ENCODE measurements at regions not wholly inside any gene's neighbourhood (a gene's known extent, or its start where the extent isn't known, plus 50 kb on each side); places are given as distances from the start of the nearest gene placed in this dataset.

GRCh38 chr4:165766018-165766417, 107.0 kb upstream of the TLL1 start:
- no peak for DNase-seq (ENCODE audit: low read depth, low spot score)
- no peaks in the 10 kb centered on the region for H3K9me3 ChIP-seq (ENCODE audit: control insufficient read depth, low read depth, low read length)
- no peaks in the 10 kb centered on the region for H3K9me1 ChIP-seq (ENCODE audit: control insufficient read depth, extremely low read depth, insufficient read depth, low read length)
- no peak overlapping the region for H3K4me2 ChIP-seq (ENCODE audit: control insufficient read depth, extremely low read depth, insufficient read depth, low read depth, low read length)
- H2AFZ ChIP-seq (ENCODE audit: control insufficient read depth, low read length) = no peak overlapping the region
- no peak overlapping the region for H3K4me3 ChIP-seq (ENCODE audit: control insufficient read depth in 2 of 3, extremely low read depth in 1 of 3, insufficient read depth in 2 of 3, low read depth in 1 of 3, low read length in 3 of 3)
- no peaks in the 10 kb centered on the region for H3K36me3 ChIP-seq (ENCODE audit: control insufficient read depth in 2 of 2, extremely low read depth in 1 of 2, insufficient read depth in 2 of 2, low read length in 2 of 2)
- TF ChIP-seq, protein P1, sequence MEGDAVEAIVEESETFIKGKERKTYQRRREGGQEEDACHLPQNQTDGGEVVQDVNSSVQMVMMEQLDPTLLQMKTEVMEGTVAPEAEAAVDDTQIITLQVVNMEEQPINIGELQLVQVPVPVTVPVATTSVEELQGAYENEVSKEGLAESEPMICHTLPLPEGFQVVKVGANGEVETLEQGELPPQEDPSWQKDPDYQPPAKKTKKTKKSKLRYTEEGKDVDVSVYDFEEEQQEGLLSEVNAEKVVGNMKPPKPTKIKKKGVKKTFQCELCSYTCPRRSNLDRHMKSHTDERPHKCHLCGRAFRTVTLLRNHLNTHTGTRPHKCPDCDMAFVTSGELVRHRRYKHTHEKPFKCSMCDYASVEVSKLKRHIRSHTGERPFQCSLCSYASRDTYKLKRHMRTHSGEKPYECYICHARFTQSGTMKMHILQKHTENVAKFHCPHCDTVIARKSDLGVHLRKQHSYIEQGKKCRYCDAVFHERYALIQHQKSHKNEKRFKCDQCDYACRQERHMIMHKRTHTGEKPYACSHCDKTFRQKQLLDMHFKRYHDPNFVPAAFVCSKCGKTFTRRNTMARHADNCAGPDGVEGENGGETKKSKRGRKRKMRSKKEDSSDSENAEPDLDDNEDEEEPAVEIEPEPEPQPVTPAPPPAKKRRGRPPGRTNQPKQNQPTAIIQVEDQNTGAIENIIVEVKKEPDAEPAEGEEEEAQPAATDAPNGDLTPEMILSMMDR (optimal IDR thresholded peaks at IDR 0.05 in 1 of 3, IDR thresholded peaks at IDR 0.05 in 1 of 3, conservative IDR thresholded peaks at IDR 0.05 in 1 of 3; ENCODE audit: extremely low read depth in 1 of 3, insufficient read depth in 2 of 3, low read length in 3 of 3) = no peak
- no peak for TF ChIP-seq EZH2 (IDR thresholded peaks at IDR 0.05; ENCODE audit: low read length)
- H3K27ac ChIP-seq (ENCODE audit: control insufficient read depth, insufficient read depth, low read length) = no peak overlapping the region
- dilution Hi-C loops (cut with MboI; ENCODE audit: extremely low pct_ligation_motif_present, low sequenced_read_pairs) = no loop called here
- FAIRE-seq = no peak
- no peaks in the 10 kb centered on the region for H3K79me2 ChIP-seq (ENCODE audit: control insufficient read depth, insufficient read depth, low read length)
- H3K9ac ChIP-seq (ENCODE audit: control insufficient read depth, extremely low read depth, insufficient read depth, low read length) = no peak overlapping the region
- H3K4me1 ChIP-seq (ENCODE audit: control insufficient read depth, extremely low read depth, insufficient read depth, low read length) = no peaks in the 10 kb centered on the region
- no peaks in the 10 kb centered on the region for H4K20me1 ChIP-seq (ENCODE audit: control insufficient read depth, extremely low read depth, insufficient read depth, low read length)
- H3K27me3 ChIP-seq (ENCODE audit: control insufficient read depth, extremely low read depth, insufficient read depth, low read length) = no peaks in the 10 kb centered on the region

GRCh38 chr4:165766976-165767375, 106.1 kb upstream of the TLL1 start:
- H3K4me3 ChIP-seq (ENCODE audit: control insufficient read depth in 2 of 3, extremely low read depth in 1 of 3, insufficient read depth in 2 of 3, low read depth in 1 of 3, low read length in 3 of 3) = no peak overlapping the region
- no peaks in the 10 kb centered on the region for H3K27me3 ChIP-seq (ENCODE audit: control insufficient read depth, extremely low read depth, insufficient read depth, low read length)
- no peak overlapping the region for H2AFZ ChIP-seq (ENCODE audit: control insufficient read depth, low read length)
- H3K9me3 ChIP-seq (ENCODE audit: control insufficient read depth, low read depth, low read length) = no peaks in the 10 kb centered on the region
- H3K9me1 ChIP-seq (ENCODE audit: control insufficient read depth, extremely low read depth, insufficient read depth, low read length) = no peaks in the 10 kb centered on the region
- dilution Hi-C loops (cut with MboI; ENCODE audit: extremely low pct_ligation_motif_present, low sequenced_read_pairs) = no loop called here
- TF ChIP-seq, protein P1 (optimal IDR thresholded peaks at IDR 0.05 in 1 of 3, IDR thresholded peaks at IDR 0.05 in 1 of 3, conservative IDR thresholded peaks at IDR 0.05 in 1 of 3; ENCODE audit: extremely low read depth in 1 of 3, insufficient read depth in 2 of 3, low read length in 3 of 3) = no peak
- TF ChIP-seq EZH2 (IDR thresholded peaks at IDR 0.05; ENCODE audit: low read length) = no peak
- no peak overlapping the region for H3K4me2 ChIP-seq (ENCODE audit: control insufficient read depth, extremely low read depth, insufficient read depth, low read depth, low read length)
- no peak overlapping the region for H3K27ac ChIP-seq (ENCODE audit: control insufficient read depth, insufficient read depth, low read length)
- DNase-seq (ENCODE audit: low read depth, low spot score) (no peak), FAIRE-seq (no peak)
- H3K9ac ChIP-seq (ENCODE audit: control insufficient read depth, extremely low read depth, insufficient read depth, low read length) = no peak overlapping the region
- H3K79me2 ChIP-seq (ENCODE audit: control insufficient read depth, insufficient read depth, low read length) = no peaks in the 10 kb centered on the region
- H4K20me1 ChIP-seq (ENCODE audit: control insufficient read depth, extremely low read depth, insufficient read depth, low read length) = no peaks in the 10 kb centered on the region
- H3K36me3 ChIP-seq (ENCODE audit: control insufficient read depth in 2 of 2, extremely low read depth in 1 of 2, insufficient read depth in 2 of 2, low read length in 2 of 2) = no peaks in the 10 kb centered on the region
- H3K4me1 ChIP-seq (ENCODE audit: control insufficient read depth, extremely low read depth, insufficient read depth, low read length) = no peaks in the 10 kb centered on the region
